D721Med (cell line): ENCODE measurements at regions not wholly inside any gene's neighbourhood (a gene's known extent, or its start where the extent isn't known, plus 50 kb on each side); places are given as distances from the start of the nearest gene placed in this dataset.

Experiments used
- DNase-seq: peaks from one replicate; pipeline ENCODE4 v3.0.0; 2011; ENCODE audit warnings: low spot score; ENCODE audit not compliant: insufficient read length
- FAIRE-seq: peaks from 2 replicates; lab custom pipeline; 2011; peaks lifted over from hg19 to GRCh38; lab: Jason Lieb, UNC
- CTCF ChIP-seq: IDR thresholded peaks from 2 replicates; pipeline ENCODE4 v1.5.1; 2012; ENCODE audit warnings: mild to moderate bottlenecking, control low read depth; ENCODE audit not compliant: insufficient read depth; ENCODE audit errors: missing control alignments

GRCh38 chr17:77696721-77697460, 261.6 kb upstream of the TNRC6C start:
- FAIRE-seq: no peak
- no peak for DNase-seq
- TF ChIP-seq CTCF: no peak

GRCh38 chr17:77697480-77698400, 260.8 kb upstream of the TNRC6C start:
- TF ChIP-seq CTCF: no peak
- DNase-seq (no peak), FAIRE-seq (no peak)

DNA sequence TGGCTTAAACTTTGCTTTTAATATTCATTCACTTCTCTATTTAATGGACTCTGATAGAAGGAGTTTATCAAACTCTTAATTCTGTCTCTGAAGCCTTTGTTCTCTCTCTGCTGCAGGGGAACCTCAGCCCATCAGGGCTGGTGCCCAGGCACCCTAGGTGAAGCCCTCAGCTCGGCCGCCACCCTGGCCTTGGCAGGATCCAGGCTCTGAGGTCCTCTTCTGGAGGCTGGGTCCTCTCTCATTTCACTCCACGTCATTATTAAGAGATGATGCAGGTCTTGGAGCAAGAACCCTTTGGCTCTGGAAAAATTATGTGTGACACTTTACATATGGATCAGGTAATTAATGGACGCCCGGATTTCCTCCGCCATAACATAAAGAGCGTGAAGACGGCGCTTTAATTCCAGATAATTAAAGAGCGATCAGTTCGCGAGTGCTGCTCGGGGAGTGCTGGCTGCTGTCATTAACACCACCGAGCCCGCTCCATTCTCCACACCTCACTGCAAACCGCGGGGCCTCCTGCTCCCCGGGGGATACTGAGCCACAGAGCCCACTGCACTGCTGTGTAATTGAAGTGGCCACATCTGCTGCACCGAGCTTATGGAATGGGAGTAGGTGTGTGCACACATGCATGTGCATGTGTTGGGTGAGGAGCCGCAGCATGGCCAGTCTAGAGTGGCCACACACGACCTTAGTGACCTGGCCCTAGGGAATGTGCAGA, 259.4 kb upstream of the TNRC6C start:
- FAIRE-seq (no peak), DNase-seq (no peak)
- TF ChIP-seq CTCF: no peak

GRCh38 chr17:77700165-77700881, 258.2 kb upstream of the TNRC6C start:
- TF ChIP-seq CTCF: no peak
- FAIRE-seq: no peak
- no peak for DNase-seq

GRCh38 chr17:77701996-77702395, 256.5 kb upstream of the TNRC6C start:
- FAIRE-seq (no peak), DNase-seq (no peak)
- no peak for TF ChIP-seq CTCF

DNA sequence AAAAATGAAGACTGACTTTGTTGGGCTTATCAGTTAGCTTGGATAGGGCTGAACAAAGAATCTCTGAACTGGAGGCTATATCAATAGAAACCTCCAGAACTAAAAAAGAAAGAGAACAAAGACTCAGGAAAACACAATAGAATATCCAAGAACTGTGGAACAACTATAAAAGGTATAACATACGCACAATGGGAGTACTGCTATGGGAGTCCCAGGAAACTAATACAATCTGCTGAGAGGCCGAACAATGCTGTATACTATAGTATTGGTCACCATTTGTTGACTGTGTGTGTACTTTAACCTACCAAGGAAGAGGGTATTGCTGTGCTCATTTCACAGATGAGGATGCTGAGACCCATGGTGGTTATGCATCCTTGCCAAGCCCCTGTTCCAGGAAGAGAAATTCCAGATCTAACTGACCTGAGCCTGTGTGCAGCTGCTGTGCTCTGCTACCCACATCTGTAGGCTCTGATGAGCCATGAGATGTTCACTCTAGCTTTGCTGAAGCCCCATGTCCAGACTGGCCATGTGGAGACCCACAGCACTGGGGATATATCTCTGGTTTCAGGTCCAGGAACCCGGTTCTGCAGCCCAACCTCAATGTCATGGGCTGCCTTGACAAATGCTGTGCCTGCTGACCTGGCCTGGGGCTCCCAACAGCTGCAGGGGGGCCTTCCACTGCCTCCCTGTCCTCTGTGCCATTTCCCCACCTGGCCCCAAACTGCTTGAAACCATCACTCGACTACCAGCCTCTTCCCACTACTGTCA, 254.3 kb upstream of the TNRC6C start:
- TF ChIP-seq CTCF: no peak
- no peak for FAIRE-seq
- no peak for DNase-seq
